ENCODE measurements at regions not wholly inside any gene's neighbourhood (a gene's known extent, or its start where the extent isn't known, plus 50 kb on each side); places are given as distances from the start of the nearest gene placed in this dataset.

DNA sequence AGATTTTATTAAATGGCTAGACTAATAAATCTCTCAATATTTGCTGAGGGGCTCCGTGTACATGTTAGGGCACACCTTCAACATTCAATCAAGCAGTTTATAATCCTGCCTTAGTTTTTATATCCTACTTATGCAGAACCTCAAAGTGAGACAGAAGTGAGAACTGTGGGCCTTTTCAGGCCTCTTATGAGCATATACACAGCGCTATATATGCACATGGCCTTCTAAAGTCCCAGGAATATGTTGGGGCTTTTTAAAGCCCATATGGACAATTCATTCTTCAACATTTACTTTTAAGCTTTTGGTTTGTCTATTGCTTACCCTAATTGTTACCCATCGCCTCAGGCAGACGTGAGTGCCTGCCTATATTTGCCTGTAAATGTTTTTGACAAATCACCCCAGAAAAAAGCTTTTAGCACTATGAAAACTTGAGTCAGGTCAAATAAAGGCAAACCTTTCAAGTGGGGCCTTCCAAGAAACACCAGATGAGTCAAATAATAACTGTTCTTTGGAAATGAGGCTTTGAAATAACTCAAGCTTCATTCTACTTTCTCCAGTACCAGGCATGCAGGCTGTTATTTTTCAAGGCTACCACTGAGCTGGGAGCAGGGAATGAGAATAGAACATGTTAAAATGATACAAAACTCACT lies 58.2 kb downstream of the ESM1 start:
- DNase-seq: no peak

DNA sequence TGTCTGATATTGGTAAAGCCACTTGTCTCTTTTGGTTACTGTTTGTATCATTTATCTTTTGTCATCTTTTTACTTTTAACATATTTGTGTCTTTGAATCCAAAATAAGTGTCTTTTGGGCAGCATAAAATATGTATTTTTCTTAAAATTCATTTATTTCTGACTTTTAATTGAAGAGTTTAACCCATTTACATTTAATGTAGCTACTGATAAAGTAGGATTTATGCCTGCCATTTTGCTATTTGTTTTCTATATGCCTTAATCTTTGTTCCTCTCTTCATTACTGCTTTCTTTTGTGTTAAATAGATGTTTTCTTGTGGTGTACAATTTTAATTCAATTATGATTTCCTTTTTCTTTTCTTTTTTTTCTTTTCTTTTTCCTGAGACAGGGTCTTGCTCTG lies 60.9 kb downstream of the ESM1 start:
- DNase-seq: no peak

DNA sequence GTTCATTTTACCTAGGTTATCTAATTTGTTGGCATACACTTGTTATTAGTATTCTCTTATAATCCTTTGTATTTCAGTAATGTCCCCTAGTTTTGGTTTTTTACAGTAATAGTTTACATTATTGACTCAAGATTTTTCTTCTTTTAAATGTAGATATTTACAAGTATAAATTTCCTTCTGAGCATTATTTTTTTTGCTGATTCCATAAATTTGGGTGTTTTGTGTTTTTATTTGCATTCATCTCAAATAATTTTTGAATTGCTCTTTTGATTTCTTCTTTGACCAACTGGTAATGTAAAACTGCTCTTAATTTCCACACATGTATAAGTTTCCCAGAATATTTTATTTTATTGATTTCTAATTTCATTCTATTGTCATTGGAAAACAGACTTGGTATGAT lies 68.1 kb downstream of the ESM1 start:
- no peak for DNase-seq

DNA sequence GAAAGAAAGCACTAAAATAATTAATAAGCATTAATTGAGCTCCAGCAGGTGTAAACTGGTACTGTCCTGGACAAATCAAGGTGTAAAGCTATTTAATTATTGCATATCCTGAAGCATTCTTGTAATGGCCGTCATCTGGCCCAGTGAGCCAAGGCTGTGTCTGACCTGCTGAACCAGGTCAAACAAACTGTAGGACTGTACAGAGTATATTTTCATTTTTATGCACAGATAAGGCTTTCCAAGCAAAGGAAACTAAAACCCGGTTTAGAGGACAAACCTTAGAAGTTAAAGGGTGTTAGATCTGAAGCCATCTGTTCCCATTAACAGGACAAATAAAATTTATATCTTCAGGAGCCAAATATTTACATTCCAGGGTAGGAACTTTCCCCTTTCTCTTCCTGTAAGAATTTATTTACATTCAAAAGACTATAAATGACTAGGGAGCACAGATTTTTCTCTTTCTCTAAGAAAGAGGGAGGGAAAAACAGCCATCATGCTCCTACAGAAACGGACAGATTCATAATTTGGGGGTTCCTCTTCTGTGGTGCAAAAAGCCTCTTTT lies 69.8 kb downstream of the ESM1 start:
- no peak for DNase-seq

GRCh38 chr5:54912021-54912420 lies 73.4 kb downstream of the ESM1 start:
- no peak for DNase-seq

GRCh38 chr5:54909911-54910870 lies 75.2 kb downstream of the ESM1 start:
- DNase-seq: peak in 1 of 2 experiments; percentile 53

DNA sequence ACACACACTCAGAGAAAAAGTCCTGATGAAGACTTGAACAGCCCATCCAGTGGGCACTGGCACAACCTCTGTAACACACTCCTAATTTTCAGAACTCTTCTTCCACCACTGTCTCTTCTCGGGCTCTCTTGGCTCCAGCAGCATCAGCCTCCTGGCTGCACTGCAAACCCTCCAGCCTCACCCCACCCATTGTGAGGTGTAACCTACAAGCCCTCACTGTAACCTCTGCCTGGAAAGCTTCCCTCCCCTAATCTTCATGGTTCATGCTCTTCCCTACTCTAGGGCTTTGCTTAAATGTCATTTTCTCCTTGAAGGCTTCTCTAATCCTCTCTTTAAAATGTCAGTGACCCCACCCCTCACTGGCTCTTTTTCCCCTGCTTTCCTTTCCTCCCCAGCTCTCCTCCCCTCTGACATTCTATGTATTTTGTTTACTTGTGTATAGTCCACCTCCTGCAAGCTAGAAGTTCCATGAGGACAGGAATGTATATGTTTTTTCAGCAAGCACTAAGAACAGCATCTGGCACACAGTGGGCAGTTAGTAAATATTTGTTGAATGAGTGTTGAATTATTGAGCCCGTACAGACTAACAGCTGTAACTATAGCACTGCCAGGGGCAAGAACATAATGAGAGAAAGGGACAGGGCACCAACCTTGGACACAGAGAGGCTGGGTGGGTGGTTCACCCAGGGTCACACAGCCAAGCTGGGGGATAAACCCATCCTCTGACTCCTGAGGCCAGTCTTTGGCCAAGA lies 76.4 kb downstream of the ESM1 start:
- no peak for DNase-seq

- peak; percentile 19 to 60 for DNase-seq
These were observed 79.4 kb downstream of the ESM1 start for GRCh38 chr5:54905942-54906537.

- DNase-seq: no peak
These were observed 80.1 kb downstream of the ESM1 start for GRCh38 chr5:54905246-54905795.

DNA sequence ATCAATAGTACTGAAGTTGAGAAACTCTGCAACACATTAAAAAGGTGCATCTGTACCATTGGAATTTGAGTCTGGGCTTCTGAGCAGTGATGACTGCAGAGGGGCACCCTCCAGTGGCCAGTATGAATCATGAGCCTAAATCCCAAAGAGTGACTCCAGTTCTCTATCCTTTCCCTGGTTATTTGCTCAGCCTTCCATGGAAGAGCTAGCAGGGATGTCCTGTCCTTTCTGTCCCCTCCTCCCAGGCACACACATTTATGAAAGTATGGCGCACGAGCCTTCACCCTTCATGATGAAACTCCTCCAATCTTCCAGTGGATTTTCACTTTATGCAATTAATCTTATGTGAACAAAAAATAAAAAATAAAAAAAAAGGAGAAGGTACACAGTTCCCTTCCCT lies 81.0 kb downstream of the ESM1 start:
- DNase-seq: peak in 1 of 2 experiments; percentile 39

- peak; percentile 81 to 92 for DNase-seq
These were observed 82.5 kb downstream of the ESM1 start for GRCh38 chr5:54902791-54903473.

DNA sequence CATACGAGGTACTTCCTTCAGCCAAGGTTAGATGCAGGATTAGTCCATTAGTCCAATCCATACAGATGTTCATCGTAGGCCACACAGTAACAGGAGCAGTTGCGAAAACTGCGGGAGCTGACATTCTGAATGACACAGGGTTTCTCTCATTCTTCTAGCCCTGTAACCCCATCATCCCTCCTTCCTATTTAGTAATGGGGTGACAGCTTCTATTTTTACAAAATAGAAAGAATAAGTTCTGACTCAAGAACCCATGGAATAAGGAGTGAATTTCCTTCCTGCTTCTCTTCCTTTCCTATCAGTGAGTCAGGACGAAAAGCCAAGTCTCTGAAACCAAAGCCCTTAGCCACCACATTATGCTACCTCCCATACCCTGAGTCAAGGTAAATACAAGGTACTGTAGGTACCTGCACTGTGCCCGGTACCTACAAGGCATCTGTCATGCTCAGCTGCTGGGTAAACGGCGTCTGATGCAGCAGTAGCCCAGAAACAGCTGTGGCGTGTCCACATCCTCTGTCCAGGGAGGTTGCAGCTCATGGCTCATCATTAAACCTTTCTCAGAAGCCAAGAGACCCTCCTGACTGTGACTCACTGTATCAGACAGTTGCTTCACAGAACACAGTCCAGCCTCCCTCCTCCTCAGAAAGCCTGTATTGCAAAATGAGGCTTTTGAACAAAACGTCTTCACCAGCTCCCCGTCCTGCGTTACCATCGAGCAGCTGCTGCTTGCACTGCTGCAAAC lies 84.2 kb downstream of the ESM1 start:
- DNase-seq: no peak

DNA sequence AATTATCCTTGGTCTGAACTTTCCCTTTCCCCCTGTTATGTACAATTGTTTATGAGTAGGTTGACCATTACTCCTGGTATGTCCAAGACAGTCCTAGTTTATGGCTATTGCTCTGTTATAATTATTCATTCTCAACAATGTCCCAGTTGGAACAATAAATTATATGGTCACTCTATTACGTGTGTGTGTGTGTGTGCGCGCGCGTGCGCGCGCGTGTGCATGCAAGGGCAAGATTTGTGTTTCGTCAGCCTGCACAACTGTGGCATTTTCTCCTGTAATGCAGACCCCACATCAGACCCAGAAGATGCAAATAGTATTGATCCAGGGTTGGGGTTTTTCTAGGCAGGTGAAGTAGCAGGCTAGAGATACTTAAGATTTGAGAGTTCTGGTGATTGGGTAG lies 88.4 kb downstream of the ESM1 start:
- no peak for DNase-seq

GRCh38 chr5:54895816-54896341 lies 89.5 kb downstream of the ESM1 start:
- DNase-seq: peak; percentile 30 to 74

GRCh38 chr5:54894957-54895815 lies 90.2 kb downstream of the ESM1 start:
- no peak for DNase-seq

DNA sequence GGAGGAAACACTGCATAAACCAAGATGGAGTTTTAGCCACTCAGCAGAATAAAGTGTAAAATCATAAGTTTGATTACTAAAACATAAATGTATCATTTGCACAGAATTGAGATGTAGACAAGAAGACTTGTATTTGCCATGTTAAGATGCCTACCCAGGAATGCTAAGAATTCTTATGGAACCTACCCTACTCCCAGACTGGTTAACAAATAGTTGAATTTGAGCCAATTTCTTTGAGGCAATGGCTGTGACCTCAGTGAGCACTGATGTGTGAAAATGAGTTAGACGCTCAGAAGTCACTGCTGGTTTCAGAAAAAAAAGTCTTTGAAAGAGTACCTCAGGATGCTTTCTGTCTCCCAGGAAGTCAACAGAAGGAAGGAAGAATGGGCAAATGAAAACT lies 95.6 kb downstream of the ESM1 start:
- no peak for DNase-seq

DNA sequence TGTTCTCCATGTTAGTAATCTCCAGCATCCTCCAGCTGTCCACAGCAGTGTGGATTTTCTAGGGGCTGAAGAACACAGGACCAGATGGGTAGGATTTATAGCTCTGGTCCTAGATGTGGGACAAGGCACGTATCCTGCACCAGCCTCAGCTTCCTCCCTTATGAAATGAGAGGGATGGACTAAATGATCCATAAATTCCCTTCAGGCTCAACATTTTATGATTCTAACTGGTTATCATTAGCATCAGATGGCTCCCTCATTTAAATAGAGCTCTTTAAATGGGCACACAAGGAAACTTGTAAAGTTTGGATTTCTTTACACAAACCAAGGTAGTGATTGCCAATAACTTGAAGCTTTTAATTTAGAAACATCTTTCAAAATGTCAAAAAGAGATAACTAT lies 97.7 kb downstream of the ESM1 start:
- peak; percentile 64 to 90 for DNase-seq

- no peak for DNase-seq
These were observed 98.5 kb downstream of the ESM1 start for GRCh38 chr5:54886866-54887265.

- DNase-seq: no peak
These were observed 99.8 kb downstream of the ESM1 start for GRCh38 chr5:54885636-54886035.

GRCh38 chr5:54884195-54884536 lies 101.2 kb downstream of the ESM1 start:
- DNase-seq: no peak

All from NCI-H524 (cell line).